K562 (cell line): ENCODE measurements at regions not wholly inside any gene's neighbourhood (a gene's known extent, or its start where the extent isn't known, plus 50 kb on each side); places are given as distances from the start of the nearest gene placed in this dataset.

ENCODE experiments used
- CTCF ChIP-seq, 3 experiments: IDR thresholded peaks in 2 of 3; conservative IDR thresholded peaks in 1 of 3; 2 replicates each; pipeline ENCODE4 v1.5.1; 2011 to 2012; ENCODE audit warnings: low read length in 3 of 3, mild to moderate bottlenecking in 3 of 3, control low read depth in 2 of 3, improper control_type of control experiment in 1 of 3, inconsistent platforms in 1 of 3, low read depth in 1 of 3, mixed read lengths in 1 of 3, moderate library complexity in 1 of 3; ENCODE audit not compliant: insufficient read depth in 2 of 3
- PTRF ChIP-seq: fragments of 450-650 bp; IDR thresholded peaks from 2 replicates; pipeline ENCODE4 v1.6.1; 2016; ENCODE audit warnings: mild to moderate bottlenecking, missing genetic modification characterization, missing compliant biosample characterization
- ZKSCAN3 ChIP-seq: fragments of 250-450 bp; sonication (Bioruptor Pico); IDR thresholded peaks from 2 replicates; pipeline ENCODE4 v1.4.0; 2020

GRCh38 chr5:167752936-167753335, 538.5 kb upstream of the WWC1 start:
- no peak for TF ChIP-seq ZKSCAN3 (CRISPR knock-in tag)
- no peak for TF ChIP-seq CTCF (IDR thresholded peaks at IDR 0.05 in 2 of 3, conservative IDR thresholded peaks at IDR 0.05 in 1 of 3; ENCODE audit: insufficient read depth in 2 of 3, low read depth in 1 of 3, low read length in 3 of 3)
- TF ChIP-seq PTRF (tag), result no peak
